OCI-LY1 (cell line): ENCODE measurements at regions not wholly inside any gene's neighbourhood (a gene's known extent, or its start where the extent isn't known, plus 50 kb on each side); places are given as distances from the start of the nearest gene placed in this dataset.
"Not testable (repeated sequence)": the region's sequence is repeated elsewhere in the genome, so short reads cannot be mapped to it uniquely, and the experiment has no call there.

Experiments used
- H2AFZ ChIP-seq: fragments of 200-600 bp; sonication (generic), shearing (Covaris generic); 2 replicates; pipeline ENCODE4 v1.6.0; 2014; ENCODE audit warnings: antibody characterized with exemption, mild to moderate bottlenecking, low read length
- H3F3A ChIP-seq: fragments of 200-600 bp; sonication (generic), shearing (Covaris generic); 2 replicates; pipeline ENCODE4 v1.6.0; 2014; ENCODE audit warnings: mild to moderate bottlenecking, antibody characterized with exemption, low read length, moderate library complexity; ENCODE audit not compliant: insufficient read depth
- H3K27ac ChIP-seq: fragments of 200-600 bp; sonication (generic); 2 replicates; pipeline ENCODE4 v1.5.1; 2014; ENCODE audit warnings: low read length, mixed run types, mild to moderate bottlenecking, low read depth; ENCODE audit not compliant: poor library complexity, severe bottlenecking
- H3K27me3 ChIP-seq: fragments of 200-600 bp; sonication (generic); 2 replicates; pipeline ENCODE4 v1.6.0; 2014; ENCODE audit warnings: antibody characterized with exemption, mild to moderate bottlenecking, low read length, moderate library complexity; ENCODE audit not compliant: insufficient read depth
- H3K36me3 ChIP-seq: fragments of 200-600 bp; sonication (generic); 2 replicates; pipeline ENCODE4 v1.6.1; 2014; ENCODE audit warnings: mild to moderate bottlenecking, antibody characterized with exemption, low read length, moderate library complexity, mixed read lengths; ENCODE audit not compliant: insufficient read depth
- H3K4me1 ChIP-seq: fragments of 200-600 bp; sonication (generic); 2 replicates; pipeline ENCODE4 v1.5.1; 2014; ENCODE audit warnings: mild to moderate bottlenecking, low read length, moderate library complexity; ENCODE audit not compliant: insufficient read depth, severe bottlenecking
- H3K4me2 ChIP-seq: fragments of 200-600 bp; sonication (generic), shearing (Covaris generic); 2 replicates; pipeline ENCODE4 v1.6.1; 2014; ENCODE audit warnings: low read length
- H3K4me3 ChIP-seq: fragments of 200-600 bp; sonication (generic); 2 replicates; pipeline ENCODE4 v1.5.1; 2014; ENCODE audit warnings: low read length, low read depth, mild to moderate bottlenecking, mixed read lengths; ENCODE audit not compliant: poor library complexity, severe bottlenecking
- H3K79me2 ChIP-seq: fragments of 200-600 bp; shearing (Covaris generic); 2 replicates; pipeline ENCODE4 v1.6.1; 2016; ENCODE audit warnings: mixed run types, low read length, mixed read lengths; ENCODE audit not compliant: insufficient read depth
- H3K9ac ChIP-seq: fragments of 200-600 bp; sonication (generic), shearing (Covaris generic); 2 replicates; pipeline ENCODE4 v1.6.1; 2014; ENCODE audit warnings: mild to moderate bottlenecking, low read length, mixed read lengths
- H3K9me2 ChIP-seq: fragments of 200-600 bp; sonication (generic), shearing (Covaris generic); 2 replicates; pipeline ENCODE4 v1.6.1; 2014; ENCODE audit warnings: low read depth, mild to moderate bottlenecking, low read length, mixed read lengths
- H3K9me3 ChIP-seq: fragments of 200-600 bp; shearing (Covaris generic); 2 replicates; pipeline ENCODE4 v1.6.1; 2014; ENCODE audit warnings: low read length, mixed read lengths
- H4K20me1 ChIP-seq: fragments of 200-600 bp; sonication (generic), shearing (Covaris generic); 2 replicates; pipeline ENCODE4 v1.6.0; 2016; ENCODE audit warnings: mild to moderate bottlenecking, low read length; ENCODE audit not compliant: insufficient read depth
- CTCF ChIP-seq: fragments of 200-600 bp; sonication (generic), shearing (Covaris generic); IDR thresholded peaks from 2 replicates; pipeline ENCODE4 v1.5.1; 2017; ENCODE audit warnings: mild to moderate bottlenecking, antibody characterized with exemption, low read length, moderate library complexity, mixed read lengths
- EZH2 ChIP-seq: fragments of 200-600 bp; sonication (generic), shearing (Covaris generic); IDR thresholded peaks from 2 replicates; pipeline ENCODE4 v1.8.0; 2017; ENCODE audit warnings: borderline replicate concordance, mixed run types, mild to moderate bottlenecking, antibody characterized with exemption, low read length, moderate library complexity, mixed read lengths

DNA sequence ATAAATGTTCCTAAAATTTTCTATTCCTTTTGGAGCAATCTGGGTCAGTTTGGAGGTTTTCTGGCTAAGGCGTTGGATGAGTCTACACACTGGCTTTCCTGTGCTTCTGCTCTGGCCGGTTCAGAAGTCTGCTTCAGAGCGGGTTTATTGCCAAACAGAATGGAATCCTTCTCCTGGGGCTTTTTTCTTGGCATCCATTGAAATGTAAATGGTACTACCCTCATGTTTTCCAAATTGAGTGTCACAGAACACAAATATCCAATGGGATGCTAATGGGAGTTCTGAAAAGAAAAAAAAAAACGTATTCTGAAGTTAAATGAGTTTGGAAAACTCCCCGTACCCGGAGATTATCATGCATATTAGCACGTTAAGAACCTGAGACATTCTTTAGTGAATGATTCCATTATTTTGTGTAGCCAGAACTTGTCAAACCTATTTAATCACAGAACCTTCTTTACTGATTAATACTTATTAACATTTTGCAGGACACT, 930.3 kb downstream of the QKI start:
- H3K9me3 ChIP-seq: no peaks in the 10 kb centered on the region
- no peak overlapping the region for H3K4me3 ChIP-seq
- H3F3A ChIP-seq: no peaks in the 10 kb centered on the region
- H3K4me1 ChIP-seq: no peaks in the 10 kb centered on the region
- no peak overlapping the region for H2AFZ ChIP-seq
- H3K79me2 ChIP-seq: no peaks in the 10 kb centered on the region
- no peak overlapping the region for H3K27ac ChIP-seq
- H3K9ac ChIP-seq: no peak overlapping the region
- H3K4me2 ChIP-seq: no peak overlapping the region
- no peaks in the 10 kb centered on the region for H3K27me3 ChIP-seq
- no peaks in the 10 kb centered on the region for H3K9me2 ChIP-seq
- no peaks in the 10 kb centered on the region for H4K20me1 ChIP-seq
- TF ChIP-seq CTCF (no peak), EZH2 (no peak)
- no peaks in the 10 kb centered on the region for H3K36me3 ChIP-seq

- not testable (repeated sequence) for H3K4me3 ChIP-seq, H3F3A ChIP-seq, H3K9ac ChIP-seq, H3K27ac ChIP-seq, H4K20me1 ChIP-seq, H3K36me3 ChIP-seq, H3K9me3 ChIP-seq, H3K27me3 ChIP-seq, H2AFZ ChIP-seq, H3K4me1 ChIP-seq, H3K79me2 ChIP-seq, H3K4me2 ChIP-seq, H3K9me2 ChIP-seq
Observed at GRCh38 chr6:164339442-164339841, 924.9 kb downstream of the QKI start.

GRCh38 chr6:164337925-164338397, 923.4 kb downstream of the QKI start:
- Histone ChIP-seq H3K4me1 (no peaks in the 10 kb centered on the region), H3K9me2 (no peaks in the 10 kb centered on the region), H2AFZ (no peak overlapping the region), H3K9me3 (no peaks in the 10 kb centered on the region), H3K36me3 (no peaks in the 10 kb centered on the region), H3K4me2 (no peak overlapping the region), H3K27me3 (no peaks in the 10 kb centered on the region), H3K79me2 (no peaks in the 10 kb centered on the region), H3F3A (no peaks in the 10 kb centered on the region), H3K27ac (no peak overlapping the region), H3K9ac (no peak overlapping the region), H3K4me3 (no peak overlapping the region), H4K20me1 (no peaks in the 10 kb centered on the region)
- TF ChIP-seq EZH2 (no peak), CTCF (no peak)
